Karpas-422 (cell line): ENCODE measurements at regions not wholly inside any gene's neighbourhood (a gene's known extent, or its start where the extent isn't known, plus 50 kb on each side); places are given as distances from the start of the nearest gene placed in this dataset.
A peak's percentile ranks its signal among the peaks of the same experiment; 100 is the strongest.
"Not testable (repeated sequence)": the region's sequence is repeated elsewhere in the genome, so short reads cannot be mapped to it uniquely, and the experiment has no call there.

Source experiments
- DNase-seq: peaks from one replicate; pipeline ENCODE4 v3.0.0-alpha.2; 2015
- H2AFZ ChIP-seq: fragments of 200-600 bp; sonication (generic); 2 replicates; pipeline ENCODE4 v1.6.1; 2014; ENCODE audit warnings: antibody characterized with exemption, low read length, mixed read lengths
- H3K27ac ChIP-seq: fragments of 200-600 bp; sonication (generic); 2 replicates; pipeline ENCODE4 v1.5.1; 2014; ENCODE audit warnings: mild to moderate bottlenecking, low read length, moderate library complexity
- H3K27me3 ChIP-seq: fragments of 200-600 bp; sonication (generic); 2 replicates; pipeline ENCODE4 v1.6.1; 2014; ENCODE audit warnings: low read length, mixed read lengths
- H3K36me3 ChIP-seq: fragments of 200-600 bp; sonication (generic); 2 replicates; pipeline ENCODE4 v1.6.1; 2014; ENCODE audit warnings: low read length, mixed read lengths; ENCODE audit not compliant: insufficient read depth
- H3K4me1 ChIP-seq: fragments of 200-600 bp; sonication (generic); 2 replicates; pipeline ENCODE4 v1.6.1; 2014; ENCODE audit warnings: mild to moderate bottlenecking, low read length, mixed read lengths
- H3K4me2 ChIP-seq: fragments of 200-600 bp; sonication (generic); 2 replicates; pipeline ENCODE4 v1.6.1; 2014; ENCODE audit warnings: low read length, low read depth, mild to moderate bottlenecking; ENCODE audit not compliant: poor library complexity, severe bottlenecking
- H3K4me3 ChIP-seq: fragments of 200-600 bp; sonication (generic); 2 replicates; pipeline ENCODE4 v1.5.1; 2014; ENCODE audit warnings: mild to moderate bottlenecking, antibody characterized with exemption, low read length, mixed read lengths
- H3K79me2 ChIP-seq: fragments of 200-600 bp; sonication (generic); 2 replicates; pipeline ENCODE4 v1.6.1; 2014; ENCODE audit warnings: mild to moderate bottlenecking, low read length, mixed read lengths
- H3K9ac ChIP-seq: fragments of 200-600 bp; sonication (generic); 2 replicates; pipeline ENCODE4 v1.6.0; 2014; ENCODE audit warnings: low read length
- H3K9me2 ChIP-seq: fragments of 200-600 bp; sonication (generic), shearing (Covaris generic); replicated peaks from 2 replicates; pipeline ENCODE4 v1.6.0; 2014; ENCODE audit warnings: mild to moderate bottlenecking, low read length, moderate library complexity; ENCODE audit not compliant: insufficient read depth
- H3K9me3 ChIP-seq: fragments of 300-700, 200-600 bp; sonication (generic); 2 replicates; pipeline ENCODE4 v1.6.1; 2014; ENCODE audit warnings: low read length, mixed read lengths
- H4K20me1 ChIP-seq: fragments of 200-600 bp; sonication (generic); 2 replicates; pipeline ENCODE4 v1.6.1; 2014; ENCODE audit warnings: mild to moderate bottlenecking, antibody characterized with exemption, low read length, low read depth; ENCODE audit not compliant: insufficient read depth

DNA sequence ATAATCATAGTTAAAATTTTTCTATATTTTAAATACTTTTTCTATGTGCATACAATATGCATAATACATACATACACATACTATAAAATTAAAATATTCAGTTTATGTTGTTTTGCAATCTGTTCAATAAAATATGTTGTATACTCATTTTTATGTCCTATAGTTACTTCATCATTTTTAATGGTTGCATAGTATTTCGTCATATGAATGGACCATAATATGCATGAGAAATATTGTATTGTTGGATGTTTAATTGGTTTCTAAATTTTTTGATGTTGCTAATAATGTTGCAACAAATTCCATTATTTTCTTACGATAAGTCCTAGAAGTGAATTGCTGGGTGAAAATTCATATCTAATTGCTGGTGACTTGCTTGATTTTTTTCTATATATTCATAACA is 211.5 kb upstream of the GCFC2 start:
- no peak for DNase-seq
- no peak overlapping the region for H3K27ac ChIP-seq
- H3K9me2 ChIP-seq: no peaks in the 10 kb centered on the region

DNA sequence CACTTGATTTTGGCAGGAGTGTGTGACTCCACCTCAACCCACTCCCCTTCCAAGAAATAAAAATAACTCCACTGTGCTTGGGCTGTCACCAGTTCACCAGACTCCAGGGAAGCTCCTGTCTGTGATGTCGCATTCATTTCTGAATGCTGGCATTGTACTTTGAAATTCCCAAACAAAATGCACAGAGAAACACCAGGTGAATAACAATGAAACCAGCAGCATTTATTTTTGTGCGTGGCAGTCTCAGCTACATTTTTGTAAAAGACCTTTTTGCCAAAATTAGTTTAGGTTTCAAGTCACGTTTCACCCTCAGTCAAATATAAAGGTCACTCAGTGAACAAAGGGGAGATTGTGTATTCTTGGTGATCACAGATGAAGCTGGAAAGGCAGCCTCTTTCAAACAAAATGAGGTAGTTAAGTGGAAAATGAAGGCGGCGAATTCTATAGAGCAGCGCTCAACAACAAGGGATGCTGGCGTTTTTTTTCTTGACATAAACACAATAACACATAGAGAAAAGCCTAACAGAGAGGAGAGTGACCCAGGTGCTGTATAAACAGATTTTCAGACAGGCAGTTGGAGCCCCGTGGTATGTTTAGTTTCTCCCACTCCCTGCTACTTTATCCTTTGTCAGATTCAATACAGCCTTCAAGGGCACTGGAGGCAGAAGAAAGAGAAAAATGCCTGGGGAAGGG is 210.3 kb upstream of the GCFC2 start:
- no peaks in the 10 kb centered on the region for H3K27me3 ChIP-seq
- no peaks in the 10 kb centered on the region for H3K36me3 ChIP-seq
- no peak overlapping the region for H3K27ac ChIP-seq
- no peaks in the 10 kb centered on the region for H3K9me3 ChIP-seq
- no peak overlapping the region for H3K4me3 ChIP-seq
- no peaks in the 10 kb centered on the region for H3K4me1 ChIP-seq
- H3K79me2 ChIP-seq: no peaks in the 10 kb centered on the region
- H2AFZ ChIP-seq: no peak overlapping the region
- no peak for DNase-seq
- no peak overlapping the region for H3K9ac ChIP-seq
- H4K20me1 ChIP-seq: no peaks in the 10 kb centered on the region
- no peak overlapping the region for H3K4me2 ChIP-seq
- H3K9me2 ChIP-seq: no peaks in the 10 kb centered on the region

More for the DNA sequence above, 211.5 kb upstream of the GCFC2 start:
- Histone ChIP-seq H3K36me3 (no peaks in the 10 kb centered on the region), H3K4me3 (no peak overlapping the region), H3K27me3 (no peaks in the 10 kb centered on the region), H3K79me2 (no peaks in the 10 kb centered on the region), H2AFZ (no peak overlapping the region), H3K4me1 (no peaks in the 10 kb centered on the region), H3K4me2 (no peak overlapping the region), H3K9me3 (no peaks in the 10 kb centered on the region), H3K9ac (no peak overlapping the region), H4K20me1 (no peaks in the 10 kb centered on the region)

DNA sequence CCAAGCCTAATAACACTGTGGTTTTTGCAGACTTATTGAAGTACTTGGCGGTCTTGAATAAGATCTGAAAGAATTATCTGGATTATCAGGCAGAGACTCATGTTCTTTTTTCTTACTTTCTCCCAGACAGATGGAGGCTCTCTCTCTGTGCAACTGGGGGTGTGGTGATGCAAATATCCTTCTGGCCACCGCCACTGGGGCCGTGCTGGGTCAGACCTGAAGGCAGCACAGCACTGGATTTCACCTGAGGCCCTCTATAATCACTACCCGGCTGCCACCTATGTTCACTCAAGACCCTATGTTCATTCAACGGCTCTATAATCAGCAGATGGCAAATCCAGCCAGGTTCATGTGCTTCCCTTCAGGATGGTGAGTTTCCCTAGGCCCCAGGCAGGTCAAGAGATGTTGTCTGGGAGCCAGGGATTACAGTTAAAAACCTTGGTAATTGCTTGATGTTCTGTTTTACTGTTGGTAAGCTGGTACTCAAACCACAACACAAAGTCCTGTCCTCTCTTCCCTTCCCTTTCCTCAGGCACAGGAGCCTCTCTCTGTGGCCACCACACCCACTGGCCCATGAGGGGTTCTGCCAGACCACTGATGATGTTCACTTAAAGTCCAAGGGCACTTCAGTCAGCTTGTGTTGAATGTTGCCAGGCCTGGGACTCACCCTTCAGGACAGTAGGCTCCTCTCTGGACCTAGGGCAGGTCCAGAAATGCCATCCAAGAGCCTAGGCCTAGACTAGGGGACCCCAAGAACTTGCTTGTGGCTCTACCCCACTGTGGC is 205.3 kb upstream of the GCFC2 start:
- Histone ChIP-seq H3K27ac (no peak overlapping the region), H3K9ac (no peak overlapping the region), H4K20me1 (no peaks in the 10 kb centered on the region), H3K9me2 (no peaks in the 10 kb centered on the region), H3K27me3 (no peaks in the 10 kb centered on the region), H3K36me3 (no peaks in the 10 kb centered on the region), H2AFZ (no peak overlapping the region), H3K4me1 (no peaks in the 10 kb centered on the region), H3K4me3 (no peak overlapping the region), H3K9me3 (0 out of 2 replicates have a peak, but pooled peaks cover 5% of the 10 kb centered on the region), H3K4me2 (no peak overlapping the region), H3K79me2 (no peaks in the 10 kb centered on the region)
- no peak for DNase-seq

GRCh38 chr2:75896779-75897366 is 186.2 kb upstream of the GCFC2 start:
- Histone ChIP-seq H3K4me3 (no peak overlapping the region), H3K4me1 (peaks cover 8% of the 10 kb centered on the region), H4K20me1 (no peaks in the 10 kb centered on the region), H3K79me2 (no peaks in the 10 kb centered on the region), H2AFZ (no peak overlapping the region), H3K4me2 (no peak overlapping the region), H3K36me3 (no peaks in the 10 kb centered on the region), H3K9ac (no peak overlapping the region), H3K27me3 (no peaks in the 10 kb centered on the region), H3K27ac (no peak overlapping the region), H3K9me2 (no peaks in the 10 kb centered on the region), H3K9me3 (no peaks in the 10 kb centered on the region)
- DNase-seq: peak; percentile 88

- Histone ChIP-seq H3K4me3 (no peak overlapping the region), H3K9me3 (no peaks in the 10 kb centered on the region), H3K36me3 (no peaks in the 10 kb centered on the region), H3K4me1 (peaks cover 8% of the 10 kb centered on the region), H3K27ac (no peak overlapping the region), H2AFZ (no peak overlapping the region), H3K4me2 (no peak overlapping the region), H3K9ac (no peak overlapping the region), H3K79me2 (no peaks in the 10 kb centered on the region), H3K27me3 (0 out of 2 replicates have a peak, but pooled peaks cover 2% of the 10 kb centered on the region), H3K9me2 (no peaks in the 10 kb centered on the region), H4K20me1 (no peaks in the 10 kb centered on the region)
- DNase-seq: no peak
Measured at GRCh38 chr2:75894170-75894569, 183.5 kb upstream of the GCFC2 start.

DNA sequence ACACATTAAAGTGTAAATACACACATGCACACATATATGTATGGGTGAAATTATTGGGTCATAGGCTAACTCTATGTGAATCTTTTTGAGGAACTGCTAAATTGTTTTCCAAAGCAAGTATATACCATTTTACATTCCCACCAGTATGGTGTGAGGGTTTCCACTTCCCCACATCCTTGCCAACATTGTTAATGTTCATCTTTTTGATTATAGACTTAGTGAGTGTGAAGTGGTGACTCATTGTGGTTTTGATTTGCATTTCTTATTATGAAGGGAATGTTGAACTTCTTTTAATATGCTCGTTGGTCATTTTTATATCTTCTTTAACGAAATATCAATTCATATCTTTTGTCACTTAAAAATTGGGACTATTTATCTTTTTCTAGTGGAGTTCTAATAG is 181.8 kb upstream of the GCFC2 start:
- H4K20me1 ChIP-seq: no peaks in the 10 kb centered on the region
- peaks cover 8% of the 10 kb centered on the region for H3K4me1 ChIP-seq
- H3K79me2 ChIP-seq: no peaks in the 10 kb centered on the region
- DNase-seq: no peak
- H3K27ac ChIP-seq: no peak overlapping the region
- H3K9me3 ChIP-seq: no peaks in the 10 kb centered on the region
- no peak overlapping the region for H3K4me3 ChIP-seq
- H3K27me3 ChIP-seq: 0 out of 2 replicates have a peak, but pooled peaks cover 2% of the 10 kb centered on the region
- H2AFZ ChIP-seq: no peak overlapping the region
- H3K9me2 ChIP-seq: no peaks in the 10 kb centered on the region
- no peak overlapping the region for H3K9ac ChIP-seq
- H3K36me3 ChIP-seq: no peaks in the 10 kb centered on the region
- H3K4me2 ChIP-seq: peak overlapping the region; percentile 12

DNA sequence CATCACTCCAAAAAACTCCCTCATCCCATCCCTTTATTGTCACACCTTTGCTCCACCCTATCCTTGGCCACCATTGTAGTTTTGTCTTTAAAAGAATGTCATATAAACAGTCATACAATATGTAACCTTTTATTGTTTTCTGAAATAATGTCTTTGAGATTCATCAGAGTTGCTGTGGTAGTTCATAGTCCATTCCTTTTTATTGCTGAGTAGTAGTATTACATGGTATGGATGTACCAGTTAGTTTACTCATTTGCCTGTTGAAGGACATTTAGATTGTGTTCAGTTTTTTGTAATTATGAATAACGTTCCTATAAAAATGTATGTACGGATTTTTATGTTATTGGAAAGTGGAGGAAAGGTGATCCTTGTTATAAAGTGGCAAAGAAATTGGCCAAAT is 171.8 kb upstream of the GCFC2 start:
- Histone ChIP-seq H3K4me2 (no peak overlapping the region), H3K9me2 (no peaks in the 10 kb centered on the region), H3K36me3 (no peaks in the 10 kb centered on the region), H4K20me1 (no peaks in the 10 kb centered on the region), H3K4me1 (no peaks in the 10 kb centered on the region), H3K27me3 (no peaks in the 10 kb centered on the region), H3K4me3 (no peak overlapping the region), H3K9me3 (no peaks in the 10 kb centered on the region), H3K79me2 (no peaks in the 10 kb centered on the region), H3K9ac (no peak overlapping the region), H3K27ac (no peak overlapping the region), H2AFZ (no peak overlapping the region)
- no peak for DNase-seq

GRCh38 chr2:75875606-75876005 is 164.9 kb upstream of the GCFC2 start:
- not testable (repeated sequence) for H3K27me3 ChIP-seq, H3K9ac ChIP-seq, H3K4me1 ChIP-seq, DNase-seq, H2AFZ ChIP-seq, H3K4me3 ChIP-seq, H3K9me2 ChIP-seq, H3K9me3 ChIP-seq, H3K36me3 ChIP-seq, H3K27ac ChIP-seq, H4K20me1 ChIP-seq, H3K4me2 ChIP-seq, H3K79me2 ChIP-seq
